ENCODE measurements at regions not wholly inside any gene's neighbourhood (a gene's known extent, or its start where the extent isn't known, plus 50 kb on each side); places are given as distances from the start of the nearest gene placed in this dataset.
"Not testable (repeated sequence)": the region's sequence is repeated elsewhere in the genome, so short reads cannot be mapped to it uniquely, and the experiment has no call there.

DNA sequence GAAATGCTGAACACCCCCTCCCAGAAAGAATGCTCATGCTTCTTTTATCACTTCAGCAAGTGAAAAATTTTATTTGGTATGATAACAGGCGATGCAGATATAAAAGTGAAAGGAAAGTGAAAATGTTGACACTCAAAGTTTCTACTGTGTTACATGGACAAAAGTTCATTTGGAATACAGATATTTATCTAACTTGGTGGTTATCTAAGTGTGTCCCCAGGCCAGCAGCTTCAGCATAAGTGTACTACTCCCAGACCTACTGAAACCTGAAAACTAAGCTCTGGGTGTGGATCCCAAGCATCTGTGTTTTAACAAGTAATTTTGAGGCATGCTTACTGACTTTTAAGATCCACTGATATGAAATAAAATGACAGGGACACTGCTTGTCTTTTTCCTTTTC lies 157.1 kb upstream of the BCHE start:
- no peak for DNase-seq

DNA sequence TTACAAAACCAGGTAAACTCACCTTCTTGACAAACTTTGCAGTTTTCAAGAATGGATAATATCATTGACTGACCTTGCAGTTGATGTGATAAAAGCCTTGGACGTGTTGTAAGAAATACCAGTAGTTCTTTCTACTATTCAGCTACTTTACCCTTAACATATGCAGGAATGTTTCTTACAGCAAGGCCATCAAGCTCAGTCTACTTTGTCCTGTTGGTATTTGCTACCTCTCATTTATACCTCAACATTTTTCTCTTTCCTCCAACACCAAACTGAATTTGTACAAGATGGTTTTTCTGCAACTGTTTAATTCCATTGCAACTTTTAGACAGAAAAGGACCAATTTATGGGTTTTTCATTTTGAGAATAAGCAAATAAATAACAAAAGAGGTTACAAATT lies 147.4 kb upstream of the BCHE start:
- no peak for DNase-seq

DNA sequence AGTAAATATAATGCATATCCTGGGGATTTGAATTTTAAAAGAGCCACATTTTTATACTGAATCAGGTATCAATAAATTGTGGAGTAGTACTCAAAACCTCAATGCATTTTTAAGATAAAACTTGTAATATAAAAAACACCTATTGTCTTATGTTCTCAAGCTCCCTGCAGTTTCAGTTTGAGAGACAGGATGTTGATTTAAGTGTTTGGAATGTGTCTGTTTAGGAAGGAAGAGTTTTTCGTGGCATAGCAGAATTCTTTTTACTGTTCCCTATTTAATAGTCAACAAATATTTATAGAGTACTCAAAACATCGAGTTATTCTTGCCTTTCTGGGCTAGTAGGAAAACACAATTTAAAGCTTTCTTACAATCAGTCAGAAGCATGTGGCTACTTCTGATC lies 146.1 kb upstream of the BCHE start:
- DNase-seq, result no peak

DNA sequence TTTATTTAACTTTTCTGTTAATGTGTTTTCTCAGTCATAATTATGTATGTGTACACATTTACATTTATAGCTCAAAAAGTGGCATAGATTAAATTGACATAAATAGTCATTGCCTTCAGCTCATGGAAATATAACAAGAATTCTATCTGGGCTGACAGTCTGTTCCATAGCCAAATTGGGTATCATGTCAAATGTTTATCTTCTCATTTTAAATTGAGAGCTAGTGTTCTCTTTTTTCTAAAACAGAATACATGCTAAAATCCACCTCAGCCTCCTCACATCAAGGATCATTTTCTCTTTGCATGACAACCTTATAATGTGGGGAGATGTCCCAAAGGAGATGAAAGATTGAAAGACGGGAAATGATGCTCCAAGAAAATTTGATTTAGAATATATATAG lies 144.1 kb upstream of the BCHE start:
- no peak for DNase-seq

DNA sequence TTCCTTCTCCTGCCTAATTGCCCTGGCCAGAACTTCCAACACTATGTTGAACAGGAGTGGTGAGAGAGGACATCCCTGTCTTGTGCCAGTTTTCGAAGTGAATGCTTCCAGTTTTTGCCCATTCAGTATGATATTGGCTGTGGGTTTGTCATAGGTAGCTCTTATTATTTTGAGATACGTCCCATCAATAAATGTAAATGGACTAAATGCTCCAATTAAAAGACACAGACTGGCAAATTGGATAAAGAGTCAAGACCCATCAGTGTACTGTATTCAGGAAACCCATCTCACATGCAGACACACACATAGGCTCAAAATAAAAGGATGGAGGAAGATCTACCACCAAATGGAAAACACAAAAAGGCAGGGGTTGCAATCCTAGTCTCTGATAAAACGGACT lies 123.6 kb upstream of the BCHE start:
- DNase-seq, result not testable (repeated sequence)

DNA sequence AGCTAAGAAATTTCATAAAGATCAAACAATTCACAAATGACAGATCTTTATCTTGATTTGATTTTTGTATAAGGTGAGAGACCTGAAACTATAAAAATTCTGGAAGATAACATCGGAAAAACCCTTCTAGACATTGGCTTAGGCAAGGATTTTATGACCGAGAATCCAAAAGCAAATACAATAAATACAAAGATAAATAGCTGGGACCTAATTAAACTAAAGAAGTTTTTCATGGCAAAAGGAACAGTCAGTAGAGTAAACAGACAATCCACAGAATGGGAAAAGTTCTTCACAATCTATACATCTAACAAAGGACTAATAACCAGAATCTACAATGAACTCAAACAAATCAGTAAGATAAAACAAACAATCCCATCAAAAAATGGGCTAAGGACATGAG lies 116.9 kb upstream of the BCHE start:
- no peak for DNase-seq

DNA sequence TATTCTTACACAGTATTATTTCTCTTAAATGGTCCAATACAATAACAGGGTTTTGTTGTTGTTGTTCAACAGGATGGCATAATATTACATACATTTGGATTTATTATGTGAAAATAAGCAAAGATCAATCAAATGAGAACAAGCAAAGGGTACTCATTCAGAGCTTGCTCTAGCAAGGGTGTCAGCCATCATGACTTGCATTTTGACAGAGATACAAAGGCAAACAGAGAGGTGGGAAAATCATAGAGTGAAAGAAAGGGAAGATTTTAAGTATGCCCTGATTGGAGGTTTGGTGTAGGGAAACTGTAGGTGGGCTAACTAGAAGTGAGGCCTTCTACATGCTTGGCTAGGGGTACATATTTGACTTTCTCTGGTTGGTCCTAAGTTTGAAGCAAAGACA lies 109.1 kb upstream of the BCHE start:
- DNase-seq, result no peak

DNA sequence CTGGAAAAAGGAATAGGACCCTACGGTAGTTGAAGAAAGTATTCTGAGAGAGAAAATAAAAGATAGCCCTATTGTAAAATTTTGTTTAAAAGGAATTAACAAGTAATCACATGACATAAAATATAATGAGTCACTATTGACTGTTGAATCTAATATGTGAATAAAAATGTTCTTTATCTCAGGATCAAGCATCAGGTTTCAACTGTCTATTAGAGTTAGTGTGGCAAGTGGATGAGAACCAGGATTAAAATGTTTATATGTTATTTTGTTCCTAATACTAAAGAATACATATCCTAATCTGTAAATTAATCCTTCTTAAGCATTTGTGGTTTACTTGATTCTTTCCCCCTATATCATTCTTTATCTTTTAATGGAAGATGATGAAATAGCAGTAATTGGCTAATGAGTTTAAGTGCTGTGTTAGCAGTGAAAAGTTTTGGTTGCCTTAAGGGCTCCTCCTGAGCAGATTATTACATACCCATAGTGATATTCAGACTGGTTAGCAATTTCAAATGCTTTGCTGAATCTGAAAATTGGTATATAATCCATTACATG lies 101.8 kb upstream of the BCHE start:
- DNase-seq, result no peak

DNA sequence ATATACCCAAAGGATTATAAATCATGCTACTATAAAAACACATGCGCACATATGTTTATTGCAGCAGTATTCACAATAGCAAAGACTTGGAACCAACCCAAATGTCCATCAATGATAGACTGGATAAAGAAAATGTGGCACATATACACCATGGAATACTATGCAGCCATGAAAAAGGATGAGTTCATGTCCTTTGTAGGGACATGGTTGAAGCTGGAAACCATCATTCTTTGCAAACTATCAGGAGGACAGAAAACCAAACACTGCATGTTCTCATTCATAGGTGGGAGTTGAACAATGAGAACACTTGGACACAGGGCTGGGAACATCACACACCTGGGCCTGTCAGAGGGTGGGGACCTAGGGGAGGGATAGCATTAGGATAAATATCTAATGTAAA lies 98.9 kb upstream of the BCHE start:
- not testable (repeated sequence) for DNase-seq

DNA sequence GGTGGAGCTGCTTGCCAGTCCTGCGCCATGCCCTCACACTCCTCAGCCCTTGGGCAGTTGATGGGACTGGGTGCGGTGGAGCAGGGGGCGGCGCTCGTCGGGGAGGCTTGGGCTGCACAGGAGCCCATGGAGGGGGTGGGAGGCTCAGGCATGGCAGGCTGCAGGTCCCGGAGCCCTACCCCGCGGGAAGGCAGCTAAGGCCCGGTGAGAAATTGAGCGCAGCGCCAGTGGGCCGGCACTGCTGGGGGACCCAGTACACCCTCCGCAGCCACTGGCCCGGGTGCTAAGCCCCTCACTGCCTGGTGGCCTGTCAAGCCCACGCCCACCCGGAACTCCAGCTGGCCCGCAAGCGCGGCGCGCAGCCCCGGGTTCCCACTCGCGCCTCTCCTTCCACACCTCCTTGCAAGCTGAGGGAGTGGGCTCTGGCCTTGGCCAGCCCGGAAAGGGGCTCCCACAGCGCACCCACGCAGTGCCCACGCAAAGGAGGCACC lies 87.1 kb upstream of the BCHE start:
- not testable (repeated sequence) for DNase-seq

DNA sequence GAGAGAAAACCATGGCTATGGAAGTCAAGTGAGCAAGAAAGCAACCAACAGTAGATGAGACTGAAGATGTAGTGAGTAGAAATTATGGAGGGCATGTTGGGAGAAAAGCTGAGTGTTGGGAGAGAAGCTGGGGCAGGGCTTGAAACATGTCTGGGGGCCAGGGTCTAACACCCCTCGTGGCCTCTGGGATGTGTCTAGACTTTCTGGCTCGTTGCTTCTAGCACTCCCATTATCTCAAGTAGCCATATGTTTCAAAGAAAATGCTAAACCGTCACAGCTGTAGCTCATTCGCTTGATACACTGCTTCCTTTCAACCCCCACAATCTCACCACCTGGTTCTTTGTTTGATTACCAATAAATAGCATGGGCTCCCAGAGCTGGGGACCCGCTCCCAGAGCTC lies 83.8 kb upstream of the BCHE start:
- no peak for DNase-seq

DNA sequence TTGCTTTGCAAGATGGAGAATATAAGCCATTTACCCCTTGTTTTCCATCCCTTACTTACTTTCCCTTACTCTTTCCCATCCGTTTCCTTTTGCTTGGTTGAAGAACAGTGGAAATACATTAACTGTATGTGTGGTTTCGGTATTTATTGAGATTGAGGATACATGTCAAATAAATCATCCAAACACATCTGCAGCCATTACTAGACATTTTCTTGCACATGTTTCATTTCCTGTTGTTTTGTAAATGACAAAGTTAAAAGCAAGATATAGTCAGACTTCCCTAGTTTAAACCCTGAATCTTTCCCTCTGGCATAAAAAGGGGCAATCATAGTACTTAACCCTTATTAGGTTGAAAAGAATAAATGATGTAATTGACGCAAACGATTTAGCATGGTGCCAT lies 82.1 kb upstream of the BCHE start:
- no peak for DNase-seq

DNA sequence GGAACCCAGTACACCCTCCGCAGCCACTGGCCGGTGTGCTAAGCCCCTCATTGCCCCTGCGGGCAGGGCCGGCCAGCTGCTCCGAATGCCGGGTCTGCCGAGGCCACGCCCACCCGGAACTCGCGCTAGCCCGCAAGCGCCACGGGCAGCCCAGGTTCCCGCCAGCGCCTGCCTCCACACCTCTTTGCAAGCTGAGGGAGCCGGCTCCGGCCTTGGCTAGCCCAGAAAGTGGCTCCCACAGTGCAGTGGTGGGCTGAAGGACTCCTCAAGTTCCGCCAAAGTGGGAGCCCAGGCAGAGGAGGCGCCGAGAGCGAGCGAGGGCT lies 81.4 kb upstream of the BCHE start:
- DNase-seq, result no peak

DNA sequence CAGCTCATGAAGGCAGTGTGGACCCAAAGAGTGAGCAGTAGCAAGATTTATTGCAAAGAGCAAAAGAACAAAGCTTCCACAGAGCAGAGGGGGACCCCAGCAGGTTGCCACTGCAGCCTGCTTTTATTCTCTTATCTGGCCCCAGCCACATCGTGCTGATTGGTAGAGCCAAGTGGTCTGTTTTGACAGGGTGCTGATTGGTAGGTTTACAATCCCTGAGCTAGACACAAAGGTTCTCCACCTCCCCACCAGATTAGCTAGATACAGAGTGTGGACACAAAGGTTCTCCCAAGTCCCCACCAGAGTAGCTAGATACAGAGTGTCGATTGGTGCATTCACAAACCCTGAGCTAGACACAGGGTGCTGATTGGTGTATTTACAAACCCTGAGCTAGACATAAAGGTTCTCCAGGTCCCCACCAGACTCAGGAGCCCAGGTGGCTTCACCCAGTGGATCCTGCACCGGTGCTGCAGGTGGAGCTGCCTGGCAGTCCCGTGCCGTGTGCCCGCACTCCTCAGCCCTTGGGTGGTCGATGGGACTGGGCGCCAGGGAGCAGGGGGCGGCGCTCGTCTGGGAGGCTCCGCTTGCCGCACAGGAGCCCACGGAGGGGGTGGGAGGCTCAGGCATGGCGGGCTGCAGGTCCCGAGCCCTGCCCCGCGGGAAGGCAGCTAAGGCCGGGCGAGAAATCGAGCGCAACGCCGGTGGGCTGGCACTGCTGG lies 80.9 kb upstream of the BCHE start:
- not testable (repeated sequence) for DNase-seq

DNA sequence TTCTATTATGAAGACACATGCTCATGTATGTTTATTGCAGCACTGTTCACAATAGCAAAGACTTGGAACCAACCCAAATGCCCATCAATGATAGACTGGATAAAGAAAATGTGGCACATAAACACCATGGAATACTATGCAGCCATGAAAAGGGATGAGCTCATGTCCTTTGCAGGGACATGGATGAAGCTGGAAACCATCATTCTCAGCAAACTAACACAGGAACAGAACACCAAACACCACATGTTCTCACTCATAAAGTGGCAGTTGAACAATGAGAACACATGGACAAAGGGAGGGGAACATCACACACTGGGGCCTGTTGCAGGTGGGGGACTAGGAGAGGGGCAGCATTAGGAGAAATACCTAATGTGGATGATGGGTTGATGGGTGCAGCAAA lies 77.9 kb upstream of the BCHE start:
- not testable (repeated sequence) for DNase-seq

DNA sequence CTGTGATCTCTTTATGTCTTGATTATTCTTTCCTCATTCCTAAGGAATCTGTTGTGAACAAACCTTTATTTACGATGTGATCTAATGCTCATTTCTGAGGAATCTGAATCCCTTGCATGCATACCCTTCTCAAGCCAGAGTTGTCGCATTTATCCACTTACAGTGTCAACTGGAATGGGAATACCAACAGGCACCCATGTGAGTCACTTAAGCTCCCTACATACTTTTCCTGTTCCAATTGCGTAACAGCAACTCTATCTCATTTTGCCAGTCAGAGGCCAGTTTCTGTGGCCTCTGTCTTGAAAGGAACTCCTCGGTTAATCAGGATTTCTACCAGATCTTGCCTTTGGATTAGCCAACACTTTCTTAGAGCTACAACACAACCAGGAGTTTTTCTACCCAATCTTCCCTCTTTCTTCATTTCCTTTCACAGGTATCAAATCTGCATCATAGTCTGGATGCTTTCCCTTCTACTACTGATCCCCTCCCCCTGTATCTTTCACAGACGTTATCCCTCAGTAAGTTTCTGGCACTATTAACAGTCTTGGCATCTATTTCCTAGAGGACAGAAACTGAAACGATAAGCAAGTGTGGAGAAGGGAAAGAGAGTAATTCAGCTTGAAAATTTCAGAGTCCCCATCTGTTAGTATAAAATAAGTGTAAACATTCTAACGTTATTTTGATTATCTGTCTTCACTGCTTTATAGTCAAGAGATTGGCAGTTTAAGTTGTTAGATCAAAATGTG lies 66.8 kb upstream of the BCHE start:
- no peak for DNase-seq

DNA sequence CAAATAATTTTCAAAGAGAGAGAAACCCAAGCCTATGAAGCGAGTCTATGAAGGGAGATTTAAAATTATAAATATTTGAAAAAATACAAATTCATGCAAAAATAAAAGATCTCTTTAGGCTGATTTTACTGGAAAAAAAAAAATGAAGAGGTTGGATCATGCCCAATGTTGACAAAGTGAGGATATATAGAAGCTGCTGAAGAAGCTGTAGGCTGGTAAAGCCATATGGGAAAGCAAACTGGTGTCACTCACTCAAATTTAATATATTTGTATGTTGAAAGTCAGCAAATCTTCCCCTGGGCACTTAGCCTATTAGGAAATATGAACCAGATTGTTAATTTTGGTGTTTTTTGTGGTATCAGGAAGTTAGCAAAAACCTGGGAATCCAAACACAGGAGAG lies 61.8 kb upstream of the BCHE start:
- no peak for DNase-seq

DNA sequence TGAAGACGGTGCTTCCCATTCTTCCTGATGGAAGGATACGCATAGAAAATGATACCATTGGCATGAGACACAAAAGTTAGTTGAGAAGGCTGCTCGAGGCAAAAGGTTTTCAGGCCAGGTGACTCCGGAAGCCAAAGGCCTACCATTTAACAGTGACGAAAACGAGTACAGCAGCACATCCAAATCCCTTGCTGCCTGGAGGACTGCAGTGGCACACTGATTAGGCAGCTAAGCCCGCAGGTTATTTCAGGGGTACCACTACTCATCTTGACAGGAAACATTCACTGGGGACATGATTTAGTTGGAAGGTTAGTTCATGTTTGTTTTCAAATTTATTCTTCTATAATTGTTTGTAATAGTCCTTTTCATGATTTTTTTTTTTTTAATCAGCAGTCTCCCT lies 59.9 kb upstream of the BCHE start:
- DNase-seq, result no peak

DNA sequence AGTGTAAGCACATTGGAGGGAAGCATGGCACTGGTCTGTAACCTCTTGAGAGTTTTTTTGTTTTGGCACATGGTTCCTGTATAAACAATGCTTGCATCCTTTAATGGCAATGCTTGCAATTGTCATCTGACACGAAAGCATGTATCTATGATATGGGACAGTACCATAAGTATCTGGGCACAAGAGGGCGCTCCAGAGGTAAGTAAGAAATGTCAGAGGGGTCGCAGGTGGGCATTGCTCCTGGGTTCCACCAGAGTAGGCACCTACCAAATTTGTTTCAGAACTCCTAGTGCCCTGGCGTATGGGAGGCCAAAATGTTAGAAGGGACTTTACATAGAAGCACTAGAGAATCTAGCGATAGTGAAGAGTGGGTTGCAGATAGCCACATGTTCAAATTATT lies 58.7 kb upstream of the BCHE start:
- DNase-seq, result no peak

DNA sequence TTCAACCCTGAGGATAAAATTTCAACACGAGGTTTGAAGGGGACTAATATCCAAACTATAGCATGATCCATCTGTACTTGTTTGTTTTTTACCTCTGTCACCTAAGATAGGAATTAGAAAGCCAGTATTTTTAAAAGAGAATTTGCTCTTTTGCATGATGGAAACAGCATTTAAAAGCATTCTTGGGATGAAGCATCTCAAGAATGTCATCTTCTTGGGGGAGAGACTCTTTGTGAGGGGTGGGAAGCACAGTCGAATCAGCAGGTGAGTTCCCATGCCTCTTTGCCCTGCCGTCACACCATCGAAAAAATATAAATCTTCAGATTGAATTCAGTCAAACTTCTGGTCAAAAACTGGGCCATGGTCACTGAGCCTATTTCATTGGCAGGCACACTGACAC lies 55.3 kb upstream of the BCHE start:
- no peak for DNase-seq
